OCI-LY7 (cell line): ENCODE measurements at regions not wholly inside any gene's neighbourhood (a gene's known extent, or its start where the extent isn't known, plus 50 kb on each side); places are given as distances from the start of the nearest gene placed in this dataset.

ENCODE experiments used
- BruUV-seq: library from RNA; stranded (reverse); fragments of 400-500 nt; replicated peaks from 2 replicates; lab custom pipeline; 2021; lab: Mats Ljungman, UMichigan
- CTCF ChIA-PET: fragments of 300-600 bp; sonication (Branson Sonifier 250); formaldehyde crosslinking; loops from one replicate; lab custom pipeline; 2022; ENCODE audit warnings: antibody characterized with exemption; ENCODE audit not compliant: unreplicated experiment; lab: Charles Lee
- POLR2A ChIA-PET: fragments of 300-600 bp; sonication (Branson Sonifier 250); formaldehyde crosslinking; loops from one replicate; lab custom pipeline; 2022; ENCODE audit warnings: antibody characterized with exemption; lab: Charles Lee
- DNase-seq: peaks from one replicate; pipeline ENCODE4 v3.0.0-alpha.2; 2015; ENCODE audit warnings: low spot score
- H2AFZ ChIP-seq: fragments of 200-600 bp; sonication (generic), shearing (Covaris generic); 2 replicates; pipeline ENCODE4 v1.6.1; 2014; ENCODE audit warnings: mild to moderate bottlenecking, antibody characterized with exemption, low read length, moderate library complexity
- H3K27ac ChIP-seq: fragments of 200-600 bp; sonication (generic); 2 replicates; pipeline ENCODE4 v1.5.1; 2014; ENCODE audit warnings: mixed run types, low read depth, mild to moderate bottlenecking, moderate library complexity, low read length, inconsistent platforms; ENCODE audit not compliant: poor library complexity, severe bottlenecking
- H3K36me3 ChIP-seq: fragments of 200-600 bp; sonication (generic); 2 replicates; pipeline ENCODE4 v1.6.1; 2014; ENCODE audit warnings: mild to moderate bottlenecking, antibody characterized with exemption, low read length, moderate library complexity, mixed read lengths; ENCODE audit not compliant: insufficient read depth
- H3K4me1 ChIP-seq: fragments of 200-600 bp; sonication (generic); 2 replicates; pipeline ENCODE4 v1.5.1; 2014; ENCODE audit warnings: mild to moderate bottlenecking, low read length; ENCODE audit not compliant: insufficient read depth, poor library complexity, severe bottlenecking
- H3K4me2 ChIP-seq: fragments of 200-600 bp; sonication (generic); 2 replicates; pipeline ENCODE4 v1.6.1; 2014; ENCODE audit warnings: mild to moderate bottlenecking, low read length
- H3K4me3 ChIP-seq: fragments of 200-600 bp; sonication (generic); 2 replicates; pipeline ENCODE4 v1.5.1; 2014; ENCODE audit warnings: mild to moderate bottlenecking, low read depth, low read length; ENCODE audit not compliant: poor library complexity, severe bottlenecking
- H3K79me2 ChIP-seq: fragments of 200-600 bp; sonication (generic); 2 replicates; pipeline ENCODE4 v1.6.1; 2016; ENCODE audit warnings: low read depth, mild to moderate bottlenecking, low read length, moderate library complexity, mixed read lengths; ENCODE audit not compliant: insufficient read depth
- H3K9me2 ChIP-seq: fragments of 200-600 bp; sonication (generic); 2 replicates; pipeline ENCODE4 v1.6.1; 2016; ENCODE audit warnings: mild to moderate bottlenecking, low read length, mixed read lengths; ENCODE audit not compliant: insufficient read depth
- H3K9me3 ChIP-seq: fragments of 200-600 bp; sonication (generic); 2 replicates; pipeline ENCODE4 v1.6.1; 2014; ENCODE audit warnings: mild to moderate bottlenecking, mixed run types, low read length, mixed read lengths
- H4K20me1 ChIP-seq: fragments of 200-600 bp; sonication (generic); 2 replicates; pipeline ENCODE4 v1.6.1; 2014; ENCODE audit warnings: mild to moderate bottlenecking, antibody characterized with exemption, low read length, moderate library complexity, mixed read lengths; ENCODE audit not compliant: insufficient read depth
- EZH2phosphoT487 ChIP-seq: fragments of 200-600 bp; sonication (generic); IDR thresholded peaks from 2 replicates; pipeline ENCODE4 v1.6.1; 2018; ENCODE audit warnings: low read depth, borderline replicate concordance, mild to moderate bottlenecking, mixed run types, antibody characterized with exemption, low read length, moderate library complexity, mixed read lengths
- intact Hi-C: fragments of 100-400 bp; cut with micrococcal nuclease; formaldehyde crosslinking; loops from one replicate; pipeline ENCODE4 v1.10.0; 2022; ENCODE audit not compliant: unreplicated experiment
- TF ChIP-seq, protein P1 (sequence below): fragments of 200-600 bp; sonication (generic); conservative IDR thresholded peaks from 2 replicates; pipeline ENCODE4 v1.5.1; 2014; ENCODE audit warnings: mild to moderate bottlenecking, antibody characterized with exemption, low read length, moderate library complexity, mixed read lengths

DNA sequence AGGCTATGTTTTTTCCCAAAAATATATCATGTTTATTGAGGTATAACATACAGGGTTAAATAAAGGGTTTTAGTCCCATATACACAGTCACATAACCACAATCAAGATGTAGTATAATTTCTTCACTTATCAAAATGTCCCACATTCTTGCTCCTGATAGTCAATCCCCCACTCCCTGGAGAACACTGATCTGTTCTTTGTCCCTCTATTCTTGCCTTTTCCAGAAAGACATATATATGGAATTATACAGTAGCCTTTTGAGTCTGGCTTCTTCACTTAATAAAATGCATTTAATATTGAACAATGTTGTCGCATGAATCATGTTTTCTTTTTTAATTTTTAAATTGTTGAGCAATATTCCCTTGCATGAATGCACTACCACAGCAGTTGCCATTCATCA lies 1059.7 kb downstream of the TSN start:
- POLR2A ChIA-PET: no interaction called here
- CTCF ChIA-PET: no interaction called here
- H3K4me3 ChIP-seq: no peak overlapping the region
- no peaks in the 10 kb centered on the region for H3K79me2 ChIP-seq
- no peaks in the 10 kb centered on the region for H3K9me2 ChIP-seq
- intact Hi-C loops: no loop called here
- H2AFZ ChIP-seq: no peak overlapping the region
- H3K4me2 ChIP-seq: no peak overlapping the region
- no peaks in the 10 kb centered on the region for H3K4me1 ChIP-seq
- no peaks in the 10 kb centered on the region for H4K20me1 ChIP-seq
- DNase-seq: no peak
- no TSS peak for BruUV-seq
- H3K9me3 ChIP-seq: no peaks in the 10 kb centered on the region
- H3K27ac ChIP-seq: no peak overlapping the region
- H3K36me3 ChIP-seq: no peaks in the 10 kb centered on the region
- TF ChIP-seq, protein P1, sequence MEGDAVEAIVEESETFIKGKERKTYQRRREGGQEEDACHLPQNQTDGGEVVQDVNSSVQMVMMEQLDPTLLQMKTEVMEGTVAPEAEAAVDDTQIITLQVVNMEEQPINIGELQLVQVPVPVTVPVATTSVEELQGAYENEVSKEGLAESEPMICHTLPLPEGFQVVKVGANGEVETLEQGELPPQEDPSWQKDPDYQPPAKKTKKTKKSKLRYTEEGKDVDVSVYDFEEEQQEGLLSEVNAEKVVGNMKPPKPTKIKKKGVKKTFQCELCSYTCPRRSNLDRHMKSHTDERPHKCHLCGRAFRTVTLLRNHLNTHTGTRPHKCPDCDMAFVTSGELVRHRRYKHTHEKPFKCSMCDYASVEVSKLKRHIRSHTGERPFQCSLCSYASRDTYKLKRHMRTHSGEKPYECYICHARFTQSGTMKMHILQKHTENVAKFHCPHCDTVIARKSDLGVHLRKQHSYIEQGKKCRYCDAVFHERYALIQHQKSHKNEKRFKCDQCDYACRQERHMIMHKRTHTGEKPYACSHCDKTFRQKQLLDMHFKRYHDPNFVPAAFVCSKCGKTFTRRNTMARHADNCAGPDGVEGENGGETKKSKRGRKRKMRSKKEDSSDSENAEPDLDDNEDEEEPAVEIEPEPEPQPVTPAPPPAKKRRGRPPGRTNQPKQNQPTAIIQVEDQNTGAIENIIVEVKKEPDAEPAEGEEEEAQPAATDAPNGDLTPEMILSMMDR: no peak
- TF ChIP-seq EZH2phosphoT487: no peak

DNA sequence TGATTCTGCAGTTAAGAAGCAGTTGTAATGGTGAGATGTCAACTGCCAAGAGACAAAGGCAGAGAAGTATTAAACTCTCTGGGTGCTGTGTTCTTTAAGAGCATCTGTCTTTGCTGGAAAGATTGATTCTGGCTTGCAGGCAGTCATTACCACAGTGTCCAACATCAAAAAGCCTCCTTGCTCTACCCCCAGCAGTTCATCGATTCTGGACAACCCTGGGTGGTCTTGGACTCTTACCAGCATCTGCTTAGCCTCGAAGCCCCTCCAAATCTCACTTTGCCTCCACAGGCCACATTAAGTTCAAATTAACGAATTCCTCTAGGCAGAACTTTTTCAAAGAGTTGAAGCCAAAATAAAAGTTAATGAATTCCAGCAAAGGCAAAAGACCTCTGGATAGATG lies 1061.4 kb downstream of the TSN start:
- H3K4me2 ChIP-seq: no peak overlapping the region
- intact Hi-C loops: no loop called here
- H3K36me3 ChIP-seq: no peaks in the 10 kb centered on the region
- no TSS peak for BruUV-seq
- no peaks in the 10 kb centered on the region for H4K20me1 ChIP-seq
- ChIA-PET POLR2A (no interaction called here), CTCF (no interaction called here)
- no peaks in the 10 kb centered on the region for H3K9me2 ChIP-seq
- no peak overlapping the region for H3K4me3 ChIP-seq
- H3K79me2 ChIP-seq: no peaks in the 10 kb centered on the region
- no peak for DNase-seq
- TF ChIP-seq EZH2phosphoT487: no peak
- TF ChIP-seq, protein P1: no peak
- no peaks in the 10 kb centered on the region for H3K4me1 ChIP-seq
- H3K9me3 ChIP-seq: no peaks in the 10 kb centered on the region
- H3K27ac ChIP-seq: no peak overlapping the region
- no peak overlapping the region for H2AFZ ChIP-seq

DNA sequence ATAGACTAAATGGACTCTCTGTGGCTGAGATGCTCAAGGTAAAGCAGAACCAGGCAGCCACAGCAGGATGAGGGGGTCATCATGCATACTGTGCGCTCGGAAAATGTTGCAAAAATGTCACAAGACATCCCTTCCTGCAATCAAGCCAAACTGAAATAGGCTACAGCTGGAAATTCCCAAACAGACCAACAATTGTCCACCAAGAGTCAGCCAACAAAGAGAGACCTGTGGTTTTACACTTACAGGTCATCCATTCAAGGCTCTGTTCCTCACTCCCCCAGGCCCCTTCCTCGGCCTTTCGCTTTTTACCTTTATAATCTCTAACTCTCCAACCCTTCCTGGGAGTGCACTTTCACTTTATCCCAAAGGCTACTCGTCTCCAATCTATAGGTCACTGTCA lies 1066.9 kb downstream of the TSN start:
- Histone ChIP-seq H3K36me3 (no peaks in the 10 kb centered on the region), H3K27ac (no peak overlapping the region), H3K4me3 (no peak overlapping the region), H3K9me2 (no peaks in the 10 kb centered on the region), H3K4me1 (no peaks in the 10 kb centered on the region), H2AFZ (no peak overlapping the region), H4K20me1 (no peaks in the 10 kb centered on the region), H3K4me2 (no peak overlapping the region), H3K79me2 (no peaks in the 10 kb centered on the region), H3K9me3 (no peaks in the 10 kb centered on the region)
- no TSS peak for BruUV-seq
- DNase-seq: no peak
- ChIA-PET CTCF (no interaction called here), POLR2A (interaction anchor here (0.6 kb wide), 1 partner anchor 10 kb away, joined by 5 read pairs; no protein-coding TSS in a partner anchor)
- intact Hi-C loops: no loop called here
- TF ChIP-seq, protein P1: no peak
- no peak for TF ChIP-seq EZH2phosphoT487
